B cell (primary cell): ENCODE measurements at regions not wholly inside any gene's neighbourhood (a gene's known extent, or its start where the extent isn't known, plus 50 kb on each side); places are given as distances from the start of the nearest gene placed in this dataset.

Experiments
- ATAC-seq: fragments of 200-7000 bp; cut with Tn5 transposase; one replicate; pipeline ENCODE4 v1.10.0; 2021; ENCODE audit warnings: low read depth, mild to moderate bottlenecking, moderate number of reproducible peaks, moderate library complexity
- CTCF ChIA-PET: fragments of 350-600 bp; sonication (Branson Sonifier 250); formaldehyde crosslinking; loops from one replicate; lab custom pipeline; 2021; ENCODE audit warnings: antibody characterized with exemption, inconsistent platforms; lab: Charles Lee
- POLR2A ChIA-PET: fragments of 350-600 bp; sonication (Branson Sonifier 250); formaldehyde crosslinking; loops from one replicate; lab custom pipeline; 2021; ENCODE audit warnings: antibody characterized with exemption; lab: Charles Lee
- DNase-seq: peaks from one replicate; pipeline ENCODE4 v3.0.0; 2013
- H2AFZ ChIP-seq: 2 replicates; pipeline ENCODE4 v1.6.1; 2012; ENCODE audit warnings: mild to moderate bottlenecking, low read depth, low read length; ENCODE audit not compliant: insufficient read depth, poor library complexity, severe bottlenecking
- H3K27ac ChIP-seq, 2 donors: 1 replicate in 1 of 2; 2 replicates in 1 of 2; pipeline ENCODE4 v1.5.1; 2012 to 2013; ENCODE audit warnings: low read length in 2 of 2, mild to moderate bottlenecking in 2 of 2, moderate library complexity in 1 of 2
- H3K27me3 ChIP-seq, 4 experiments: fragments of 200-600 bp in 1 of 4; sonication (generic) in 1 of 4; replicated peaks in 1 of 4; 1 replicate in 2 of 4; 2 replicates in 2 of 4; pipeline versions ENCODE4 v1.6.1 to v1.7.0; 2013 to 2016; ENCODE audit warnings: low read length in 3 of 4, mild to moderate bottlenecking in 2 of 4, mixed read lengths in 1 of 4, moderate library complexity in 1 of 4; ENCODE audit not compliant: insufficient read depth in 4 of 4, control insufficient read depth in 3 of 4; ENCODE audit errors: control extremely low read depth in 1 of 4
- H3K36me3 ChIP-seq, 2 experiments: replicated peaks in 1 of 2; 1 replicate in 1 of 2; 2 replicates in 1 of 2; pipeline versions ENCODE4 v1.6.1 to v1.7.1; 2013; ENCODE audit warnings: low read length in 1 of 2; ENCODE audit not compliant: insufficient read depth in 2 of 2, control insufficient read depth in 1 of 2; ENCODE audit errors: control extremely low read depth in 1 of 2, extremely low read depth in 1 of 2
- H3K4me1 ChIP-seq, 2 donors: fragments of 200-600 bp in 1 of 2; sonication (generic) in 1 of 2; 1 replicate in 1 of 2; 2 replicates in 1 of 2; pipeline versions ENCODE4 v1.5.1 to v1.6.1; 2013 to 2017; ENCODE audit warnings: low read length in 2 of 2; ENCODE audit not compliant: control insufficient read depth in 2 of 2, insufficient read depth in 2 of 2
- H3K4me2 ChIP-seq: replicated peaks from 2 replicates; pipeline ENCODE3; 2012; ENCODE audit warnings: mild to moderate bottlenecking, low read depth, low read length; ENCODE audit not compliant: poor library complexity, severe bottlenecking
- H3K4me3 ChIP-seq, 5 experiments: fragments of 200-600 bp in 1 of 5; sonication (generic) in 1 of 5; 1 replicate in 3 of 5; 2 replicates in 2 of 5; pipeline versions ENCODE4 v1.5.1 to v1.7.0; 2011 to 2016; ENCODE audit warnings: low read length in 4 of 5, mild to moderate bottlenecking in 4 of 5, low read depth in 2 of 5, control low read depth in 1 of 5, moderate library complexity in 1 of 5; ENCODE audit not compliant: insufficient read depth in 1 of 5; ENCODE audit errors: control extremely low read depth in 1 of 5, extremely low read depth in 1 of 5
- H3K79me2 ChIP-seq: fragments of 200-600 bp; sonication (generic); one replicate; pipeline ENCODE4 v1.6.0; 2016; ENCODE audit warnings: low read length; ENCODE audit not compliant: control insufficient read depth, insufficient read depth
- H3K9ac ChIP-seq: fragments of 200-600 bp; sonication (generic); 2 replicates; pipeline ENCODE4 v1.6.1; 2017; ENCODE audit warnings: mild to moderate bottlenecking, low read length, moderate library complexity
- H3K9me3 ChIP-seq, 3 donors: one replicate each; pipeline versions ENCODE4 v1.6.1 to v1.7.1; 2013; ENCODE audit warnings: low read length in 2 of 3; ENCODE audit not compliant: control insufficient read depth in 2 of 3, insufficient read depth in 1 of 3; ENCODE audit errors: control extremely low read depth in 1 of 3
- H4K20me1 ChIP-seq: 2 replicates; pipeline ENCODE4 v1.6.0; 2012; ENCODE audit warnings: mild to moderate bottlenecking, low read length; ENCODE audit not compliant: insufficient read depth, control insufficient read depth, poor library complexity, severe bottlenecking
- H3K27ac Mint-ChIP-seq: one replicate; pipeline ENCODE4 v1.8.0; 2021; ENCODE audit warnings: mixed read lengths
- H3K27me3 Mint-ChIP-seq: one replicate; pipeline ENCODE4 v1.8.0; 2021; ENCODE audit warnings: mixed read lengths
- H3K4me1 Mint-ChIP-seq: one replicate; pipeline ENCODE4 v1.8.0; 2021; ENCODE audit warnings: mixed read lengths
- H3K4me3 Mint-ChIP-seq: one replicate; pipeline ENCODE4 v1.8.0; 2021; ENCODE audit warnings: mixed read lengths
- H3K9me3 Mint-ChIP-seq: one replicate; pipeline ENCODE4 v1.8.0; 2022; ENCODE audit warnings: mixed read lengths; ENCODE audit not compliant: insufficient read depth
- EZH2 ChIP-seq: IDR thresholded peaks from 2 replicates; pipeline ENCODE4 v1.6.1; 2012; ENCODE audit warnings: borderline replicate concordance, low read depth, mild to moderate bottlenecking, moderate library complexity, low read length; ENCODE audit not compliant: insufficient read depth, poor library complexity, severe bottlenecking
- WGBS: methylation state at CpG from one replicate; pipeline ENCODE4 v1.1.5; 2013; ENCODE audit warnings: missing lambda C conversion rate; ENCODE audit not compliant: insufficient coverage; 5-methylcytosine and 5-hydroxymethylcytosine counted together
- intact Hi-C: fragments of 100-400 bp; cut with micrococcal nuclease; formaldehyde crosslinking; loops from one replicate; pipeline ENCODE4 v1.10.0; 2022
- TF ChIP-seq, protein P1 (sequence below): fragments of 200-600 bp; IDR thresholded peaks from one replicate; pipeline ENCODE4 v1.8.0; 2022; ENCODE audit warnings: antibody characterized with exemption, mild to moderate bottlenecking

DNA sequence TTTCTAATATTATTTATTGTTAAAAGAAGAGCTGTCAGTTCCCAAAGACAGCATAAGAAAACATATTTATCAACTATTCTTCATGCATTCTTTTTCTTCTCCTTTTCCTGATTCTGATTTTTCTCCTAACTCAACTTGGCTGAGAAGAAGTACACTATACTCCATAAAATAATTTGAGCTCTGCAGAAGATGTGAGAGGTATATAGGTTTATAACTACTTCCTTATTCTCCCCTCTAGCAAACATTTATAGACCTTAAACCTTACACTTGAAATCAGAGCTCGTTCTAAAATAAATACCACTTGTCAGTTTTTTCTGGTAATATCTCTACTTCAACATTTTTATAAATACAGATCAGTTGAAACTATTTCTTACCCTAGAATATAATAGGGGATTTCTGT lies 724.8 kb upstream of the GRAMD2B start:
- POLR2A ChIA-PET, result no interaction called here
- Mint-ChIP-seq H3K9me3 (no peaks in the 10 kb centered on the region), H3K27ac (no peak overlapping the region), H3K4me1 (no peaks in the 10 kb centered on the region), H3K4me3 (no peak overlapping the region), H3K27me3 (peaks cover 17% of the 10 kb centered on the region)
- no peak overlapping the region for H2AFZ ChIP-seq
- no peak overlapping the region for H3K4me2 ChIP-seq
- H3K4me1 ChIP-seq, result no peaks in the 10 kb centered on the region
- TF ChIP-seq EZH2, result no peak
- TF ChIP-seq, protein P1, sequence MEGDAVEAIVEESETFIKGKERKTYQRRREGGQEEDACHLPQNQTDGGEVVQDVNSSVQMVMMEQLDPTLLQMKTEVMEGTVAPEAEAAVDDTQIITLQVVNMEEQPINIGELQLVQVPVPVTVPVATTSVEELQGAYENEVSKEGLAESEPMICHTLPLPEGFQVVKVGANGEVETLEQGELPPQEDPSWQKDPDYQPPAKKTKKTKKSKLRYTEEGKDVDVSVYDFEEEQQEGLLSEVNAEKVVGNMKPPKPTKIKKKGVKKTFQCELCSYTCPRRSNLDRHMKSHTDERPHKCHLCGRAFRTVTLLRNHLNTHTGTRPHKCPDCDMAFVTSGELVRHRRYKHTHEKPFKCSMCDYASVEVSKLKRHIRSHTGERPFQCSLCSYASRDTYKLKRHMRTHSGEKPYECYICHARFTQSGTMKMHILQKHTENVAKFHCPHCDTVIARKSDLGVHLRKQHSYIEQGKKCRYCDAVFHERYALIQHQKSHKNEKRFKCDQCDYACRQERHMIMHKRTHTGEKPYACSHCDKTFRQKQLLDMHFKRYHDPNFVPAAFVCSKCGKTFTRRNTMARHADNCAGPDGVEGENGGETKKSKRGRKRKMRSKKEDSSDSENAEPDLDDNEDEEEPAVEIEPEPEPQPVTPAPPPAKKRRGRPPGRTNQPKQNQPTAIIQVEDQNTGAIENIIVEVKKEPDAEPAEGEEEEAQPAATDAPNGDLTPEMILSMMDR, result no peak
- H3K9me3 ChIP-seq, result peaks cover 0 to under 1% (median 0%) of the 10 kb centered on the region in 3 donors
- intact Hi-C loops, result no loop called here
- no peaks in the 10 kb centered on the region for H3K36me3 ChIP-seq
- no CpG with 5 or more reads among the region's 1 CpG for WGBS
- no peak for ATAC-seq
- H3K9ac ChIP-seq, result no peak overlapping the region
- H4K20me1 ChIP-seq, result no peaks in the 10 kb centered on the region
- H3K4me3 ChIP-seq, result no peak overlapping the region
- no peaks in the 10 kb centered on the region for H3K79me2 ChIP-seq
- no peaks in the 10 kb centered on the region for H3K27me3 ChIP-seq
- no peak overlapping the region for H3K27ac ChIP-seq
- CTCF ChIA-PET, result no interaction called here
- no peak for DNase-seq

DNA sequence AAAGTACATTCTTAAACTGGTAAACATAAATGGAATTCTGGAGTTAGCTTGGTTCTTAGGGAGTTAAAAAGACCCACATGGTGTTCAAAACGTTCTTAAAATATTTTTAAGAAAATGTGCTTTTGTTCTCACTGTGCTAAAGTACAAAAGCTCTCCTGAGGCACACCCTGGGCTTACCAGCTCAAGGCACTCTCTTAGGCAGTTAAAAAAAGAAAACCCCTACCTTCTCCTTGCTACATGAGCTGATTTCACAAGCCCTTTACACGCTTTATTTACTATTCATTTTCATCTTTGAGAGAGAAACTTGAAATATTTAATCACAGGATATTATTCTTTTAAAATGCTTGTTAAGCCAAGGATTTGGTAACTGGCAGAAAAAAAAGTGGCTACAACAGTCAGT lies 723.3 kb upstream of the GRAMD2B start:
- TF ChIP-seq, protein P1, result no peak
- no peak for TF ChIP-seq EZH2
- no peak overlapping the region for H3K27ac ChIP-seq
- H3K4me3 Mint-ChIP-seq, result no peak overlapping the region
- CTCF ChIA-PET, result no interaction called here
- peaks cover 0 to 8% (median 4%) of the 10 kb centered on the region in 3 donors for H3K9me3 ChIP-seq
- no peaks in the 10 kb centered on the region for H3K4me1 ChIP-seq
- H3K9me3 Mint-ChIP-seq, result peaks cover 6% of the 10 kb centered on the region
- H4K20me1 ChIP-seq, result no peaks in the 10 kb centered on the region
- H3K36me3 ChIP-seq, result no peaks in the 10 kb centered on the region
- H3K4me3 ChIP-seq, result no peak overlapping the region
- H3K79me2 ChIP-seq, result no peaks in the 10 kb centered on the region
- no peaks in the 10 kb centered on the region for H3K4me1 Mint-ChIP-seq
- no CpG with 5 or more reads among the region's 2 CpGs for WGBS
- intact Hi-C loops, result no loop called here
- no peaks in the 10 kb centered on the region for H3K27me3 ChIP-seq
- H3K9ac ChIP-seq, result no peak overlapping the region
- DNase-seq (no peak), ATAC-seq (no peak)
- peaks cover 14% of the 10 kb centered on the region for H3K27me3 Mint-ChIP-seq
- H3K4me2 ChIP-seq, result no peak overlapping the region
- H3K27ac Mint-ChIP-seq, result no peak overlapping the region
- H2AFZ ChIP-seq, result no peak overlapping the region
- POLR2A ChIA-PET, result no interaction called here
